ENCODE measurements at regions not wholly inside any gene's neighbourhood (a gene's known extent, or its start where the extent isn't known, plus 50 kb on each side); places are given as distances from the start of the nearest gene placed in this dataset.
A peak's percentile ranks its signal among the peaks of the same experiment; 100 is the strongest.

- no peak for DNase-seq
Measured at GRCh38 chr16:85539084-85539483, 74.0 kb upstream of the GSE1 start.

GRCh38 chr16:85539629-85540291 lies 73.4 kb upstream of the GSE1 start:
- no peak for DNase-seq

DNA sequence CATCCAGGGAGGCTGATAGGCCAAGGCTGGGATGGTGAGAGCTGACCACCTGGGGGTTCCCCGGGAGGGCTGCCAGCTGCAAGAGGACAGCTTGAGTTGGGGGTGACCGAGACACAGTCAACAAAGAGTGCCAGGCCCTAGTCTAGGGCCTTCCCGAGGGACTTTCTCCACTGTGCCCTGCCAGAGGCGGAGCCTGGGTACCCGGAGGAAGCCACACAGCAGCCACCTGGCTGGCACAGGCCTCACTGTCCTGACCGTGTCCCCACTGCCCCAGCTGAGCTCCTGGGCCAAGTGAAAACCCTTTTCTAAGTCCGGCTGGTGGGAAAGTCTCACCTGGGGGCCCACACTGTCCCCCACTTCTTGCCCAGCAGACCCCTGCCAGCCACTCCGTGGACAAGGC lies 71.9 kb upstream of the GSE1 start:
- no peak for DNase-seq

DNA sequence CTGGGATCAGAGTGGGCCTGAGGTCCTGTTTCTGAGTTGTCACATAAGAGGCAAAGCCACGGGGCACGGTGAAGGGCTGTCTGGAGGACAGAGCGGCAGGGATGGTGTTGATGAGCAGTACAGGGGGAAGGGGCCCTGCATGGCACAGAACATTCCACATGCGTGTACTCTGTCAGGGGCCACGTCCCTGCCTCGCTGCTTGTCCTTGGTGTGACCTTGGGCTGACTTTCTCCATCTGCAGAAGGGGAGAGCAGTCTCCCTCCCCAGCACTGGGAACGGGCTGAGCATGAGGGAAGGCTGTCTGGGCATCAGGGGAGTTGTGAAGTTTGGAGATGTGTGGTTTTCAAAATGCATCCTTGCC lies 71.5 kb upstream of the GSE1 start:
- no peak for DNase-seq

DNA sequence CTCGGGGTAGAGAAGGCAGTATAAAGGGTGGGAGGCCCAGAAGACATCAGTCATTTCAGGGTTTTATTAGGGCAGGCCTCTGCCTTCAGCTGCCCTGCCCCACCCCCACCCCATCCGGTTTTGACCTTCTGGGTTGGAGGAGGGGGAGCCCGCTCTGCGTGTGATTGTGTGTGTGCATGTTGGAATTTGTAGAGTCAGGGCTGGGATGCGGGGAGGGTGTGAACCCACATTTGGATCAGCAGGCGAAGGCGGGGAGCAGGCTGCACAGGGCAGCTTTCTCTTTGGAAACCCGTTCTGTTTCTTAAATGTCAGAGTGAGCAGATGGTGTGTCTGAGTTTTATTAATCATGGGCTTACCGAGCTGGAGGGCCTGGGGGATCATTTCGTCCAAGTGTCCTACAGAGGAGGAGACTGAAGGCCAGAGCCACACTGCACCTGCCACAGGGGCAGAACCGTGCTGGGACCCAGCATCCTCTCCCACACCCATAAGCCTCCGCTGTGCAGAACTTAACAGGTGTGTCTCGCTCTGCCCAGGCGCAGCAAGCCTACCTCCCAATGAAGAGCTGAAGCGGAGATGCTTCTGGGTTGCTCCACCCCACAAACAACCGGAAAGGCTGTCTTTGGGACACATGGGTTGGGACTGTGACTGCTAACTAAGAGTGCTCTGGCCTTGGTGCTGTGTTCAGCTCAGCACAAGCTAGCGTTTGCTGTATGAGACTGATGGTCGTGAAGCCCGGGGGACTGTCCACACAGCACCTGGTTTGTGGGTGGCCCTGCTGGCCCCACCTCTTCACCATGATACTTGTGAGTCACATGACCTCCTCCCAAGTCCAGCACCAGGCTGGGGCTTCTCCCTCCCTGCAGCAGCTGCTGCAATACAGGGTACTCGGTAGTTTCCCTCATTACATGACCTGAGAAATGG lies 70.9 kb upstream of the GSE1 start:
- no peak for DNase-seq

- DNase-seq, result no peak
Measured at GRCh38 chr16:85543536-85543935, 69.6 kb upstream of the GSE1 start.

DNA sequence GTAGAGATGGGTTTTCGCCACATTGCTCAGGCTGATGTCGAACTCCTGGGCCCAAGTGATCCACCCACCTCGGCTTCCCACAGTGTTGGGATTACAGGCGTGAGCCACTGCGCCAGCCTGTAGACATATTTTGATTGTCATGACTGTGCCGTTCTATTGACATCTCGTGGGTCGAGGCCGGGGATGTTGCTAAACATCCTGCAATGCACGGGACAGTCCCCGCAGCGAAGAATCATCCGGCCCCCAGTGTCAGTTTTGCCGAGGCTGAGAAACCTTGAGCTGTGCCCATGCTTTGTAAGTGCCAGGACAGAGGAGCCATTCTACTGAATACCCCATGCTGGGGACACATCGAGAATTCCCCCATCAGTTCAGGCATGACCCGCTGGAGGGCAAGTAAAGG lies 69.1 kb upstream of the GSE1 start:
- DNase-seq, result no peak

DNA sequence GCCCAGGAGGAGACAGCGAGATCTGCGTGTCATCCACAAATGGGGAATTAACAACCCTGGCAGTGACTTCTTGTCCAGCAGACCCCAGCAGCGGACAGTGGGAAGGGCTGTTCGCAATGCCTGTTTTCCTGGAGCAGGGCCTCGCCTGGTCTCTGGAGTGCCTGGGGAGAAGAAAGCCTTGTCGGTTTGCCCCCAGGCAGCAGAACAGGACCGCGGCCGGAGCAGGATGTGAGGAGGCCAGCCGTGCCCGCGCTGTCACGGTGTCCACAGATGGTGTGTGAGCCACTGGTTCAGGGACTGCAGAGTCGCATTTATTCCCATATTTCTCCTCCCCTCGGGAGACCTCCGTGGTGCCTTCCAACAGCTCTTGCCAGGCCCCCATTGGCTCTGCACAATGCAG lies 68.5 kb upstream of the GSE1 start:
- DNase-seq, result no peak

DNA sequence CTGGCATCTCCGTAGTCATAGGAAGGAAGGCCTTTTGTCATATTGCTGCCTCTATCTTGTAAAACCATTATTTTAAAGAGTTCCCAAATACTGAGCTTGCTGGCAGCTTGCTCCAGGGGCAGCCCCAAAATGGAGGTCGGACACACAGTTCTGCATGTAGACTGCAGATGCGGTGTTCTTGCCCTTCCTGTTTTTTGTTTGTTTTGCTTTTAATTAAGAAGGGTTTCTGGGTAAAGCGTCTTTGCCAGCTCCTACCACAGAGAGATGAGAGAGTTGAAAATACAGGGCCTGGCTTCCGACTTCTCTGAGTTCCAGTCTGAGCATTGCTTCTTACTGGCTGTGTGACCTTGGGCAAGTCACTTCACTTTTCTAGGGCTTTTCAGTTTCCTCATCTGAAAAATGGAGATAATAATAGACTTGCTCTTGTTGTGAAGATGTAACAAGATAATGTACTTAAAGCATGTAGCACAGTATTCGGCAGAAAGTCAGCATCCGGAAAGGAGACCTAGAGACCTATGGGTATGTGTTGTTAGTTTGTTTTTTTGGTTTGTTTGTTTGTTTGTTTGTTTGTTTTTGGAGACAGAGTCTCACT lies 67.8 kb upstream of the GSE1 start:
- DNase-seq, result no peak

DNA sequence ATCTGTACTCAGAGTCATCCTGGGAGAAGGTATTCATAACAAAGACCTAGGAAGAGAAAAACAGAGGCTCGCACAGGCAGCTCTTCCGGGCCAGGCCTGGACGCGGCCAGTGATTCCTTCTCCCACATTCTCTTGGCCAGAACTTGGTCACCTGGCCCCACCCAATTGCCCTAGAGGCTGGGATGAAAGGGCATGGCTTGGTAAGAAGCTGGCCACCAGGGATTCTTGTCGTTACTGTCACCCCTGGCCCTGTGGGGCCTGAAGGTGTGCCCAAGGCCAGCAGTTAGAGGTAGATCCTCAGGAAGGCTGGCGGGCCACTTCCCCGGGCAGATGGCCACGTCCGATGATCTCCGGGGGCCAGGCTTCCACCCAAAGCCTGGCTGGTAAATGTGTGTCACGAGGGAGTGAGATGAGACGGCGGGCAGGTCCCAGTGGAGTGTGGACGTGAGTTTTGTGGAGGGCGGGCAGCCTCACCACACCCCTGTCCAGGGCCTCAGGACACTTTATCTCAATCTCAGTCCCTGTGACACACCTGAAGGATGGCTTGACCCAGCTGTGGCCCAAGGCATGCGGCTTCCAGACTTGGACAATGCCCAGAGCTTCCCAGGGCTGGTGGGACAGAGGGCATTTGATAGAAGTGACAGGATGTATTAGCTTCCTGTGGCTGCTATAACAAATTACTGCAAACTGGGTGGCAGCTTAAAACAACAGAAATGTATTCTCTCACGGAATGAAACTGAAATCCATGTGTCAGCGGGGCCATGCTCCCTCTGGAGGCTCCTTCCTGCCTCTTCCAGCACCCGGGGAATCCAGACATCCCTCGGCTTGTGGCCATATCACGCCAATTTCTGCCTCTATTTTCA lies 66.3 kb upstream of the GSE1 start:
- no peak for DNase-seq

- DNase-seq, result no peak
Measured at GRCh38 chr16:85548375-85548774, 64.7 kb upstream of the GSE1 start.

DNA sequence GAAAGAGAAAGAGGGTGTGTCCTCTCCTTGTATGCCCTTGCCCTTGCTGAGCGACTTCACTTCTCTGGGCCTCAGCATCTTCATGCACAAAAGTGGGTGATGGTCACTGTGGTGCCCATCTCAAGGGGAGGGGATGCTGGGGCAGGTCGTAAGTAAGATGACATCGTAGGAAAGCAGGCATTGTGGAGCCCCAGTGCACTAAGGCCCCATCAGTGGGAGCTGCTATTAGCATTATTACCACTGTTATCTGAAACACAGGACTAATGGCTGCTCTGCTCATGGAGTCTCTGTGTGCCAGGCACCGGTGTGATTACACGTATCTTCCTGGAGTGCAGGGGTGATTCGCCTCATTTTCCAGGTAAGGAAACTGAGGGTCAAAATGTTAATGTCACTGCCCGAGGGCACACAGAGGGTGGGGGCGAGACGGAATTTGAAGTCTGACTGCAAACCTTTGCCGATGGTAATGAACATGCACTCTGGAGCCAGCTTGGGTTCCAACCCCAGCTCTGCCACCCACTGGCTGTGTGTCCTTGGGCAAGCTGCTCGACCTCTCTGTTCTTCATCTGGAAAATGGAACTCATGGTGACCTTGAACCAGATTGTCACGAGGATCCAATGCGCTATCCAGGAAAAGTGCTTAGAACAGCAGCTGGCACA lies 63.2 kb upstream of the GSE1 start:
- no peak for DNase-seq

GRCh38 chr16:85550422-85550864 lies 62.7 kb upstream of the GSE1 start:
- DNase-seq, result no peak

DNA sequence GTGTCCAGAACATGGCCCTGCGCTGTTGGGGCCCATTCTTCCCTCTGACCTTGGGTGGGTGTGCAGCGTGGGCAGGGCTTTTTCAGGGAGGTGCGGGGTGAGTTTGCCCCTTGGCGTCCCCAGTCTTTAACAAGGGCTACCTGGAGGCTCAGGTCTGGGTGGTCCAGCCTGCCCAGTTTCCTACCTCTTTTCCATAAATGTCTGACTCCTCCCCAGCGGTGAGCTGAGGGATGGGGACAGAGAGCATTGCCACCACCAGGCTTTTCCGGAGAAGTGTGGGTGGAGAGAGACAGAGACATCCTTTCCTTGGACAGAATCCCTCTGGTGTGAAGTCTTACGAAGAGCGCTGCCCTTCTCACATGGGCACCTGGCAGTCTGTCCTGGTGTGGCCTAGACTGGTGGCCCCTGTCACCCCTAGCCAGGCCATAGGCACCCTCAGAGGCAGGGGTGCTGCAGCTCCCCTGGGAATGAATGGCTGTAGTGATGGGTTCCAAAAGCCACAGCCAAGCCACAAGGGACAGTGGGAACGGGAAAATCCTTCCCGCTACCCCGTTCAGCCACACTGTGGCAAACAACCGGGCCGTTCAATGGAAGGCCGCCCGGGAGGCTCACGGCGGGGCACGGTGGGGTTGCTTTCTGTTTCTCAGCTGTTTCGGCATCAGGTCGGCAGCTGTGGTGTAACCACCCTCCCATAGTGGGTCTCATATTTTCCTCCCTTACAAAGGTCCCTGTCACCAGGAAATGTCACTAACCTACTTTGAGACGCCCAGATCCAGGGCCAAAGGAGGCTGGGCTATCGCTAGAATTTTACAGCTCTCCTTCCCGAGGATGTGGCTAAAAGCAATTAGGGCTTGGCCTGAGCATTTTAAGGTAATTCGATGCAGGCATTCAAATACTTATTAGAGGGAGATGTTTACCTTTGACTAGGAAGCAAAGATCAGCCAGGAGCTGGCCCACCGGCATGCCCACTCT lies 61.9 kb upstream of the GSE1 start:
- no peak for DNase-seq

DNA sequence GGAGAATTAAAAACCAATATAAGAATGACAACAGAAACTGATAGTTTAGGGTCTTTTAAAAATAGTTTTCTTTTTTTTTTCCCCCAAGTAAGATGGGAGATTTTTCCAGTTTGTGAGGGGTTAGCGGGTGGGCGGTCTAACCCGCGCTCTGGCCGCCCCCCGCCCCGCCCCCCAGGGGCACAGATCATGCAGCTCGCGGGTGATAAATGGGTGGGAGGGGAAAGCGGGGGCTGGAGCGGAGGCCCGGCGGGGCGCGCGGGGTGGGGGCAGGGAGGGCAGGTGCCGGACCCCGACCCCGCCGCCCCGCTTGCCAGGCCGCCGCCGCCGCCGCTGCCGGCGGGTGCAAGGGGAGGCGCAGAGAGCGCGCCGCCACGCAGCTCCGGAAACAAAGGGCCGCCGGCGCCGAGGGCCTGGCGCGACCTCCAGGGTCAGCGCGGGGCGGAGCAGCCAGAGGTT lies 60.1 kb upstream of the GSE1 start:
- no peak for DNase-seq

GRCh38 chr16:85553436-85554113 lies 59.5 kb upstream of the GSE1 start:
- peak; percentile 66 for DNase-seq

GRCh38 chr16:85554114-85554888 lies 58.8 kb upstream of the GSE1 start:
- DNase-seq, result peak; percentile 86

- peak; percentile 74 for DNase-seq
Measured at GRCh38 chr16:85554889-85555718, 58.0 kb upstream of the GSE1 start.

Measured in CD4-positive, alpha-beta T cell treated with Interleukin-12 subunit alpha and Interleukin-12 subunit beta, for 1 hour (primary cell).